GM19467 (cell line): ENCODE measurements at regions not wholly inside any gene's neighbourhood (a gene's known extent, or its start where the extent isn't known, plus 50 kb on each side); places are given as distances from the start of the nearest gene placed in this dataset.

Experiments
- ATAC-seq: cut with Tn5 transposase; IDR thresholded peaks from one replicate; pipeline ENCODE4 v1.9.1; 2021; ENCODE audit warnings: mild to moderate bottlenecking, moderate library complexity; ENCODE audit not compliant: unreplicated experiment

DNA sequence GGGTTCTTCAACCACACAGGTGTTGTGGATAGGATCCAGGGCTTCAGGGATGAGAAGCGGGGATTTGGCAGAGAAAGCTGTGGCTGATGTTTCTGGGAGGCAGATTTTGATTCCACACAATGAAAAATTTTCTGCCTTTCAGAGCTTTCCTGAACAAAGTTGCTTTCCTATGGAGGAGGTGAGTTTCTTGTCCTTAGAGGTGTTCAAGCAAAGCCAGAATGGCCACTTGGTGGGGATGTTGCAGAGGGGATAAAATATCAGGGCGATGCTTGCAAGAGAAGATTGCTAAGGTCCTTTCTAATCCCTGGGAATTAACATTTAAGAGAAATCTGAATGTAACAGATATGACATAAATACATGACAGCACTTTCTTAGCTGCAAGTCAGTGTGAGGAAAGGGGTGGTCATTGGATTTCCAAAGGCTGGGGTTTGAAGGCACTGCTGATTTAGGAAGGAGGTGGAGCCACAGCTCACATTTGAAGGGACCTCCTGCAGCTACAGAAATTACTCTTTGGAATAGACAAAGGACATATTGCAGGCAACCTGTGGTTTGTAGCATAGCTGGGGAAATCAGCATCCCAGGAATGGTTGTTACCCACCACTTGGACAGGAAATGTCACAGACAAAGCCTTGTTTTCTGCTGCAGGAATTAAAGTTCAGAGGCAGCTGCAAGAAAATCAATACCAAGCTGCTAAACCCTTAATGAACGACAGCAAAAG, 271.1 kb upstream of the CHD6 start:
- ATAC-seq: no peak

GRCh38 chr20:41888434-41888833, 270.3 kb upstream of the CHD6 start:
- ATAC-seq: no peak

GRCh38 chr20:41887500-41887899, 269.3 kb upstream of the CHD6 start:
- no peak for ATAC-seq

GRCh38 chr20:41881466-41882046, 263.4 kb upstream of the CHD6 start:
- no peak for ATAC-seq

DNA sequence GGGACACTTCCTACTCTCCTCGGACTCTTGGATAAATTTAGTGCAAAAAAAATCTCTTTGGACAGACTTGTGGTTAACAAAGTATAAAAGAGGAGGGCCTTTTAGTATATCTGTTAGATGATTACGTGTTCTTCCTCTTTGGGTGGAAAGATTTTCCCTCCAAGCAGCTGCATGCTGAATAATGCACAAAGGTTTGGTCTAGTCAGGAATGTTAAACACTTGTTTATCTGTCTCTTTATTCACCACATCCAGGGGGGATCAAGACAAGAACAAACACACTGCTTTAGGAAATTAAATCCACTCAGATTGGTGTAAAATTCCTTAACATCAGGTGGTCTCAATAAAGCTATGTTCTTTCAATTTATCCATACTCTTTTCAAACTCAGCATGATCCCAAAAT, 260.9 kb upstream of the CHD6 start:
- ATAC-seq: no peak

DNA sequence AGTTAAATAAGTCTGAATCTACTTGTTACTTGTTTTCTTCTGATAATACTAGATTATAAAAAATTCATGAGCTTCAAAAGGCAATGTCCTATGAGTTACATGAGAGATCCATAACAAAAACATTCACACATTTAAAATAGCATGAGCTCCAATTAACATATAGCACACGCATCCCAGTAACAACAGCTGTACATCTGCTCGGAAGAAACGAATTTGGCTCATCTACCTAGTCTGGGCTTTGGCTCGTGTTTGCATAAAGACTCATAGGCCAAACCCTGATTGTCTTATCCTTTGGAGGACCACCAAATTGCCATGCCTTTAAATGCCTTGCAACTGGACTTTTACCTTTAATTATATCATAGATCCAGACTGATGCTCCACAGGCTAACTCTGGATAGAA, 259.7 kb upstream of the CHD6 start:
- ATAC-seq: no peak

GRCh38 chr20:41874658-41875057, 256.5 kb upstream of the CHD6 start:
- no peak for ATAC-seq

GRCh38 chr20:41872930-41873329, 254.8 kb upstream of the CHD6 start:
- no peak for ATAC-seq

DNA sequence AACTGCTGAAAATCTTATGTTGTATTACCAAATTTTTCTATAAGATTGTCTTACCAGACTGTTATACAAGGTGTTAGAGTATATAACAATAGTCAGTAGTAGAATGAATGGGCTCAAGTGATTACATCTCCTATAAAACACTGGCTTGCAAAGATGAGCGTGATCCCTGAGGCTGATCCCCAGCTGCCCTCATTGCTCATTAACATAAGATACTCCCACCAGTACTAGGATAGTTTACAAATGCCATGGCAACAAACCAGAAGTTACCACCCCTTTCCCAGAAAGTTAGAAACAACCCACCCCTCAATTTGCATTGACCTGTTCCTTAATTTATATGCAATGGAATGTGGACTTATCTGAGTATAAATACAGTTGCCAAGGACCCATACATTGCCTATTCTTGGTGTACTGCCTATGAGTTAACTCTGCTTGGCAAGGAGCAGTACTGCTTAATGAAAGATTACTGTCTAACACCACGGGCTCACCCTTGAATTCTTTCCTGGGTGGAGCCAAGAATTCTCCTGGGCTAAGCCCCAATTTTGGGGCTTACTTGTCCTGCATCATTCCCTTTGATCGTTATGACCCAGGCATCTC, 252.8 kb upstream of the CHD6 start:
- no peak for ATAC-seq

DNA sequence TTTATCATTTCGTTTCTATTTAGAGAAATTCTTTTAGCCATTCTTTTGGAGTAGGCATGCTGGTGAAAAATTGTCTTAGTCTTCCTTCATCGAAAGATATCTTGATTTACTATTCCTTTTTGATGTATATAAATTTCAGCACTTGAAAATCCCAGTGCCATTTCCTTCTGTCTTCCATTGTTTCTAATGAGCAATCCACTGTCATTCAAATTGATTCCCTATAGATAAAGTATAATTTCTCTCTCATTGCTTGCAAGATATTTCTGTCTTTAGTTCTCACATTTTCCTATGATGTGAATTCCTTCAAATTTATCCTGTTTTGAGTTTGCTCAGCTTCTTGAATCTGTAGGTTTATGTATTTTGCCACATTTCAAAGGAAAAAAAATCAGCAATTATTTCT, 251.1 kb upstream of the CHD6 start:
- no peak for ATAC-seq

GRCh38 chr20:41865938-41866337, 247.8 kb upstream of the CHD6 start:
- no peak for ATAC-seq

GRCh38 chr20:41862476-41862875, 244.3 kb upstream of the CHD6 start:
- no peak for ATAC-seq

GRCh38 chr20:41861772-41862422, 243.7 kb upstream of the CHD6 start:
- ATAC-seq: no peak

- ATAC-seq: no peak
Observed at GRCh38 chr20:41854765-41855164, 236.6 kb upstream of the CHD6 start.

GRCh38 chr20:41853806-41854205, 235.6 kb upstream of the CHD6 start:
- no peak for ATAC-seq

DNA sequence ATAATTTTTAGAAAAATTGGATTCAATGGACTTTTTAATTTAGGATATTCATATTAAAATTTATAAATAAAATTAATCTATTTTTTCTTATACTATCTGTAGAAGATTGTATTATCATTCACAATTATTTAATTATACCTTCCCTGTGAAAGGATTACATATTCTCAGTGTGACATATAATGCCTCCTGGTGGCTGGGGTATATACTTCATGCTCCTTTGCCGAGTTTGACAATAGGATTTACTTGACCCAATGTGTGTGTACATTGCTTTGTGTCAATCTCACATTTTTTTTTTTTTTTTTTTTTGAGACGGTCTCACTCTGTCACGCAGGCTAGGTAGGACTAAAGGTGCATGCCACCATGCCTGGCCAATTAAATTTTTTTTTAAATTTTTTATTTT, 230.0 kb upstream of the CHD6 start:
- ATAC-seq: no peak

GRCh38 chr20:41837669-41838224, 219.6 kb upstream of the CHD6 start:
- no peak for ATAC-seq

GRCh38 chr20:41833739-41834138, 215.6 kb upstream of the CHD6 start:
- no peak for ATAC-seq

DNA sequence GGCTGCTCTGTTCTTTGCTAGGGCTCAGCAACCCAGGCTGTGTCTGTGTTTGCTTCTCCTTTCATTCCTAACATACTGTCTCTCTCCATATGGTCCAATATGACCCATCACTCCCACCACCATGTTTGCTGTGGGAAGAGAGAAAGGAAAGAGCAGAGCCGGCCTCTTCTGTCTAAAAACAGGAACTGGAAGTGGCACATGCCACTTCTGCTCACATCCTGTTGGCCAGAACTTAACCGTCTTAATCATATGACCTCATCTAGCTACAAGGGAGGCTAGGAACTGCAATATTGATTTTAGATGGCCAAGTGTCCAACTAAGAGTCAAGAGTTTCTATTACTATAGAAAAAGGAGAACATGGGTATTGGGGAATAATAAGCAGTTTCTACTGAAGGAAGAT, 212.5 kb upstream of the CHD6 start:
- ATAC-seq: no peak

- no peak for ATAC-seq
Observed at GRCh38 chr20:41819436-41819835, 201.3 kb upstream of the CHD6 start.

GRCh38 chr20:41818991-41819390, 200.8 kb upstream of the CHD6 start:
- ATAC-seq: no peak

DNA sequence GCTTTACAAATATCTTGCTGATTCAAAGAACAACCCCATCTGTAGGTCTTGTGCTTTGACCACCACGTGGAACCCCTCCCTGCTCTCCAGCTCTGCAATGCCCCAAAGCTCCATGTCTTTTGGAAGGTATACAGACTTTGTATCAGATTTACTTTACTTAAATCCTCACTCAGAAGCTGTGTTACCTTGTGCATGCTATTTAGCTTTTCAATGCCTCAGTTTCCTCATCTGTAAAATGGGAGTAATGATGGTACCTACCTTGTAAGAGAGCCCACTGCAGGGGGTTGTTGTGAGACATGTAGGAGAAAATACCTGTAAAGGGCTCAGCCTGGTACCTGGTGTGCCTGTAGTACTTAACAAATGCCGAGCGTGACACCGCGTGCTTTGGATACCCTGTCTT, 200.2 kb upstream of the CHD6 start:
- no peak for ATAC-seq
